ENCODE measurements at regions not wholly inside any gene's neighbourhood (a gene's known extent, or its start where the extent isn't known, plus 50 kb on each side); places are given as distances from the start of the nearest gene placed in this dataset.

- Histone ChIP-seq H2AFZ (ENCODE audit: low read length) (no peak overlapping the region), H2AK5ac (ENCODE audit: low read depth, low read length) (no peak overlapping the region)
- POLR2A ChIA-PET (ENCODE audit: partially characterized antibody): no interaction called here
- TF ChIP-seq BCL11A (IDR thresholded peaks at IDR 0.05; ENCODE audit: low read depth in 2 of 2, low read length in 2 of 2) (no peak), BACH1 (IDR thresholded peaks at IDR 0.05; ENCODE audit: low read length) (no peak), E2F6 (IDR thresholded peaks at IDR 0.05) (no peak), CHD1 (IDR thresholded peaks at IDR 0.05; ENCODE audit: low read depth, low read length) (no peak), CBX5 (IDR thresholded peaks at IDR 0.05; ENCODE audit: low read depth, low read length) (no peak), TCF12 (IDR thresholded peaks at IDR 0.05; ENCODE audit: low read depth, low read length) (no peak), TBP (IDR thresholded peaks at IDR 0.05; ENCODE audit: low read depth, low read length) (no peak), CTBP2 (IDR thresholded peaks at IDR 0.05; ENCODE audit: borderline replicate concordance, insufficient read depth, insufficient read length, low read length) (no peak), SAP30 (IDR thresholded peaks at IDR 0.05; ENCODE audit: insufficient read depth, insufficient replicate concordance, low read length) (no peak), JUN (IDR thresholded peaks at IDR 0.05; ENCODE audit: low read depth, low read length) (no peak), POLR2A (IDR thresholded peaks at IDR 0.05; ENCODE audit: control extremely low read depth in 1 of 2, low read depth in 2 of 2, low read length in 2 of 2) (no peak)
Measured at GRCh38 chr6:56370561-56371211, 123.3 kb upstream of the COL21A1 start.

More at GRCh38 chr6:56370561-56371211, 123.3 kb upstream of the COL21A1 start:
- H4K8ac ChIP-seq (ENCODE audit: extremely low read depth, insufficient read depth, low read length): no peak overlapping the region
- H3K9ac ChIP-seq (replicated peaks in 1 of 4; ENCODE audit: extremely low read depth in 1 of 4, low read depth in 3 of 4, low read length in 3 of 4): no peak overlapping the region
- 88% methylated on average over 2 of the region's 2 CpGs; no CpG with 5 or more reads in 1 of the 2 experiments for WGBS, 2 experiments (ENCODE audit: extremely low coverage in 1 of 2, insufficient coverage in 1 of 2, insufficient read length in 1 of 2, insufficient replicate concordance in 2 of 2, low coverage in 1 of 2, low lambda C conversion rate in 2 of 2, missing lambda C conversion rate in 1 of 2)
- no peak for FAIRE-seq
- no peak overlapping the region for H3K4me3 ChIP-seq (ENCODE audit: extremely low read depth in 1 of 4, insufficient read depth in 2 of 4, low read depth in 3 of 4, low read length in 4 of 4)
- no peak overlapping the region for H3K56ac ChIP-seq (replicated peaks; ENCODE audit: insufficient read length, low read depth, low read length)
- no peak overlapping the region for H3K4ac ChIP-seq (replicated peaks; ENCODE audit: insufficient read length, low read depth, low read length)
- no peaks in the 10 kb centered on the region for H3K36me3 ChIP-seq (ENCODE audit: control insufficient read depth in 2 of 4, insufficient read depth in 4 of 4, low read length in 3 of 4)
- no peaks in the 10 kb centered on the region for H4K20me1 ChIP-seq (replicated peaks in 1 of 2; ENCODE audit: control insufficient read depth in 1 of 2, insufficient read depth in 2 of 2, low read length in 2 of 2)
- CTCF ChIA-PET (ENCODE audit: partially characterized antibody): interaction anchor here (0.7 to 3.0 kb wide), 27 partner anchors 8 to 387 kb away, joined by 3 to 11 read pairs (median 3); no protein-coding TSS in a partner anchor
- H2BK12ac ChIP-seq (ENCODE audit: low read depth, low read length): no peak overlapping the region
- no peak overlapping the region for H2BK120ac ChIP-seq (replicated peaks; ENCODE audit: low read depth, low read length)
- H3K14ac ChIP-seq (ENCODE audit: insufficient read length): no peak overlapping the region
- H3K27me3 ChIP-seq (replicated peaks in 1 of 4; ENCODE audit: control insufficient read depth in 3 of 4, extremely low read depth in 1 of 4, insufficient read depth in 3 of 4, low read length in 3 of 4): no peaks in the 10 kb centered on the region
- H3K27ac ChIP-seq (ENCODE audit: low read depth, low read length): no peak overlapping the region
- no peak overlapping the region for H2BK20ac ChIP-seq (ENCODE audit: low read length)
- no peak overlapping the region for H2BK5ac ChIP-seq (ENCODE audit: low read depth, low read length)
- no peak overlapping the region for H3K23ac ChIP-seq (ENCODE audit: insufficient read length)
- H3K4me2 ChIP-seq (ENCODE audit: insufficient read depth in 1 of 2, low read depth in 2 of 2, low read length in 2 of 2): no peak overlapping the region
- H4K91ac ChIP-seq (replicated peaks; ENCODE audit: insufficient read length, low read length): no peak overlapping the region
- no peaks in the 10 kb centered on the region for H3K79me1 ChIP-seq (ENCODE audit: low read depth, low read length)
- no peak overlapping the region for H3K18ac ChIP-seq (ENCODE audit: extremely low read depth, low read length)
- H3K9me3 ChIP-seq (ENCODE audit: insufficient read depth in 2 of 2, low read depth in 1 of 2, low read length in 1 of 2): no peaks in the 10 kb centered on the region
- H3K4me1 ChIP-seq (replicated peaks in 1 of 4; ENCODE audit: control insufficient read depth in 3 of 4, insufficient read depth in 4 of 4, low read length in 3 of 4): no peaks in the 10 kb centered on the region; a peak in 1 of 7 replicates
- no peaks in the 10 kb centered on the region for H3K79me2 ChIP-seq (ENCODE audit: control insufficient read depth in 1 of 2, insufficient read depth in 2 of 2, low read length in 2 of 2)
- H3K23me2 ChIP-seq (ENCODE audit: low read depth, low read length): no peaks in the 10 kb centered on the region
- no peak for DNase-seq (ENCODE audit: low read depth in 1 of 2, low spot score in 2 of 2)
- no peak overlapping the region for H2BK15ac ChIP-seq (ENCODE audit: low read length)
- H4K5ac ChIP-seq (ENCODE audit: insufficient read length, low read depth, low read length): no peak overlapping the region
